GM21576 (cell line): ENCODE measurements at regions not wholly inside any gene's neighbourhood (a gene's known extent, or its start where the extent isn't known, plus 50 kb on each side); places are given as distances from the start of the nearest gene placed in this dataset.

Experiments
- ATAC-seq: cut with Tn5 transposase; IDR thresholded peaks from one replicate; pipeline ENCODE4 v1.9.1; 2021; ENCODE audit warnings: mild to moderate bottlenecking, moderate library complexity; ENCODE audit not compliant: unreplicated experiment

- ATAC-seq: no peak
These were observed 562.0 kb upstream of the TNP1 start for GRCh38 chr2:217421834-217422233.

- no peak for ATAC-seq
These were observed 561.0 kb upstream of the TNP1 start for GRCh38 chr2:217420854-217421253.

- ATAC-seq: no peak
These were observed 559.3 kb upstream of the TNP1 start for GRCh38 chr2:217419055-217419671.

GRCh38 chr2:217418544-217418943, 558.7 kb upstream of the TNP1 start:
- ATAC-seq: no peak

- ATAC-seq: no peak
These were observed 558.2 kb upstream of the TNP1 start for GRCh38 chr2:217418090-217418489.

GRCh38 chr2:217417536-217417935, 557.7 kb upstream of the TNP1 start:
- no peak for ATAC-seq

GRCh38 chr2:217415316-217415715, 555.5 kb upstream of the TNP1 start:
- peak; percentile 76 for ATAC-seq

- ATAC-seq: no peak
These were observed 554.6 kb upstream of the TNP1 start for GRCh38 chr2:217414429-217414828.

GRCh38 chr2:217413193-217413592, 553.3 kb upstream of the TNP1 start:
- ATAC-seq: no peak

GRCh38 chr2:217412721-217413120, 552.9 kb upstream of the TNP1 start:
- ATAC-seq: no peak

- ATAC-seq: no peak
These were observed 552.4 kb upstream of the TNP1 start for GRCh38 chr2:217412277-217412676.

GRCh38 chr2:217410681-217410960, 550.8 kb upstream of the TNP1 start:
- ATAC-seq: no peak

GRCh38 chr2:217409949-217410680, 550.3 kb upstream of the TNP1 start:
- ATAC-seq: no peak

GRCh38 chr2:217407362-217407761, 547.5 kb upstream of the TNP1 start:
- no peak for ATAC-seq

- no peak for ATAC-seq
These were observed 544.4 kb upstream of the TNP1 start for GRCh38 chr2:217404236-217404760.

- ATAC-seq: no peak
These were observed 543.0 kb upstream of the TNP1 start for GRCh38 chr2:217402761-217403383.

- ATAC-seq: no peak
These were observed 542.3 kb upstream of the TNP1 start for GRCh38 chr2:217402144-217402543.

GRCh38 chr2:217399291-217399690, 539.4 kb upstream of the TNP1 start:
- no peak for ATAC-seq

- ATAC-seq: no peak
These were observed 539.0 kb upstream of the TNP1 start for GRCh38 chr2:217398860-217399259.

- no peak for ATAC-seq
These were observed 538.2 kb upstream of the TNP1 start for GRCh38 chr2:217398101-217398500.

- no peak for ATAC-seq
These were observed 536.7 kb upstream of the TNP1 start for GRCh38 chr2:217396586-217396985.

GRCh38 chr2:217396165-217396564, 536.3 kb upstream of the TNP1 start:
- no peak for ATAC-seq
